ENCODE measurements at regions not wholly inside any gene's neighbourhood (a gene's known extent, or its start where the extent isn't known, plus 50 kb on each side); places are given as distances from the start of the nearest gene placed in this dataset.

- TF ChIP-seq POLR2A (IDR thresholded peaks at IDR 0.05; ENCODE audit: low read depth, low read length) (no peak), POLR2AphosphoS5 (IDR thresholded peaks at IDR 0.05; ENCODE audit: low read depth, low read length) (no peak), TAF1 (IDR thresholded peaks at IDR 0.05; ENCODE audit: borderline replicate concordance, low read depth, low read length) (no peak)
Measured at GRCh38 chr16:5490499-5490898, 392.9 kb upstream of the EEF2KMT start.

Measured in GM12892 (cell line).